Coronary artery (tissue), 2 donors: ENCODE measurements at regions not wholly inside any gene's neighbourhood (a gene's known extent, or its start where the extent isn't known, plus 50 kb on each side); places are given as distances from the start of the nearest gene placed in this dataset.
"Not testable (repeated sequence)": the region's sequence is repeated elsewhere in the genome, so short reads cannot be mapped to it uniquely, and the experiment has no call there.

Experiments used
- DNase-seq: peaks from one replicate; pipeline ENCODE4 v3.0.0-alpha.2; 2017; ENCODE audit warnings: low spot score
- H3K27ac ChIP-seq, 2 donors: fragments of 200-600 bp; sonication (generic); one replicate each; pipeline ENCODE4 v1.5.1; 2016 to 2019
- H3K4me3 ChIP-seq: fragments of 200-600 bp; sonication (generic); 2 replicates; pipeline ENCODE4 v1.5.1; 2016; ENCODE audit warnings: mild to moderate bottlenecking, moderate library complexity
- TF ChIP-seq, protein P1 (sequence below): fragments of 200-600 bp; sonication (generic); IDR thresholded peaks from one replicate; pipeline ENCODE4 v1.5.1; 2019; ENCODE audit warnings: antibody characterized with exemption

DNA sequence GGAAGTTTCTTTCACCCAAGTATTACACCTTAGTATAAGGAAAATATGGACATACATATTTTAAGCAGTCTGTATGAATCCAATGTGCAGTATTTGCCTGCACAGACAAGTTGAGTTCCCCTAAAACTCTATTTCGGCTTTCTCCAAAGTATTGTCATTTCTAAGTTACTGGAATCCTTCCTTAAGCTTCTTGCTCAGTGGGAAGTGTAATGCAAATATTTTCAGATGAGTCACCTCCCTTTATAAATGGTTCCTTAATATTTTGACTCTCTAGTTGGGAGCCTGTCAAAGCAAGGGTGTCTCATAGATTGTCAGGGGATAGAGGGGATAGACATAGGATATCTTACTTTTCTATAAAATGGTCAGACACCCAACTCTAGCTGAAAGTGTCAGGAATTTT lies 178.6 kb downstream of the NAA11 start:
- Histone ChIP-seq H3K4me3 (no peak overlapping the region), H3K27ac (no peak overlapping the region)
- TF ChIP-seq, protein P1, sequence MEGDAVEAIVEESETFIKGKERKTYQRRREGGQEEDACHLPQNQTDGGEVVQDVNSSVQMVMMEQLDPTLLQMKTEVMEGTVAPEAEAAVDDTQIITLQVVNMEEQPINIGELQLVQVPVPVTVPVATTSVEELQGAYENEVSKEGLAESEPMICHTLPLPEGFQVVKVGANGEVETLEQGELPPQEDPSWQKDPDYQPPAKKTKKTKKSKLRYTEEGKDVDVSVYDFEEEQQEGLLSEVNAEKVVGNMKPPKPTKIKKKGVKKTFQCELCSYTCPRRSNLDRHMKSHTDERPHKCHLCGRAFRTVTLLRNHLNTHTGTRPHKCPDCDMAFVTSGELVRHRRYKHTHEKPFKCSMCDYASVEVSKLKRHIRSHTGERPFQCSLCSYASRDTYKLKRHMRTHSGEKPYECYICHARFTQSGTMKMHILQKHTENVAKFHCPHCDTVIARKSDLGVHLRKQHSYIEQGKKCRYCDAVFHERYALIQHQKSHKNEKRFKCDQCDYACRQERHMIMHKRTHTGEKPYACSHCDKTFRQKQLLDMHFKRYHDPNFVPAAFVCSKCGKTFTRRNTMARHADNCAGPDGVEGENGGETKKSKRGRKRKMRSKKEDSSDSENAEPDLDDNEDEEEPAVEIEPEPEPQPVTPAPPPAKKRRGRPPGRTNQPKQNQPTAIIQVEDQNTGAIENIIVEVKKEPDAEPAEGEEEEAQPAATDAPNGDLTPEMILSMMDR: no peak
- DNase-seq: no peak

DNA sequence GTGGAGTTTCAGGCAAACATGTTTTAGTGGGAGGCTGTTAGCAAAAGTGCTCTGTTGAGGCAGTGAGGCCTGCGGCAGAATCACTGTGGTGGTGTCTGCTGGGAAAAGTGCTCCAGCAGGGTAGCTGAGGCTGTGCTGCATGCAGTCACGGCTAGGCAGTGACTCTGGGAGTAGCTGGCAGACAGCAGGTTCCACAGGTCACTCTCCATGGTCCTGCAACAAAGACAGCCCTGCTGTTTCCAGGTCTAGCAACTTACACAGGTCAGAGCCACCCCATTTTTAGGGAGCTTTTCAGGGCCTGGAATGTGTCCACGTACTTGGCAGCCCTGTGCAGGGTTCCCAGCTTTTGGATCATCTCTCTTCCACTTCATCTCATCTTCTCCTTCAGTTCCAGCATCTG lies 184.3 kb downstream of the NAA11 start:
- Histone ChIP-seq H3K4me3 (no peak overlapping the region), H3K27ac (no peak overlapping the region)
- DNase-seq: no peak
- TF ChIP-seq, protein P1: no peak

DNA sequence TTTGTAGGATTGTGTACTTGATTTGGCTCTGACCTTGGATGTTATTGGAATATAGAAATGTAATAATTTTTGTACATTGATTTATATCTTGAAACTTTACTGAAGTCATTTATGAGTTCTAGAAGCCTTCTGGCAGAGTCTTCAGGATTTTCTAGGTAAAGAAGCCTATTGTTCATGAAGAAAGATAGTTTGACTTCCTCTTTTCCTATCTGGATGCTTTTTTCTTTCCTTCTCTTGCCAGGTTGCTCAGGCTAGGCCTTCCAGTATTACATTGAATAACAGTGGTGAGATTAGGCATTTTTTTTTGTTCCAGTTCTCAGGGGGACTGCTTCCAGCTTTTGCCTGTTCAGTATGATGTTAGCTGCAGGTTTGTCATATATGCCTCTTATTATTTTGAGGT lies 191.1 kb downstream of the NAA11 start:
- TF ChIP-seq, protein P1: no peak

DNA sequence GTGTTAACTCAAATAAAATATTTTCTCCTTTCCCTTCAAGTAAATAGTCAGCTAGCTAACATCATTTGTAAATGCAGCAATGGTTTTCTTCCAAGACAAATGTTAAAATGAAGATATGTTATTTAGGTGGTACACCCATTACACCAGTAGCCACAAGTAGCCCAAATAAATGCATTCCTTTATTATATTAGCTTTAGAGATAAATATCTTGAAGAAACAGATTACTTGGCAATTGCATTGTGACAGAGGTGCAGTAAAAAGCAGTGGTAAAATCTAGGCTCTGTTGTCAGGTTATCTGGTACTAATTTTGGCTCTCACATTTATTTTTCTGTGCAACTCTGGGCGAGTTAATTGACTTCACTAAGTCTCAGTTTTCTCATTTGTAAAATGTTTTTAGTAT lies 193.0 kb downstream of the NAA11 start:
- DNase-seq: no peak
- no peak overlapping the region for H3K4me3 ChIP-seq
- H3K27ac ChIP-seq: no peak overlapping the region
- TF ChIP-seq, protein P1: no peak

More for the DNA sequence above, 191.1 kb downstream of the NAA11 start:
- DNase-seq: no peak
- Histone ChIP-seq H3K27ac (no peak overlapping the region), H3K4me3 (no peak overlapping the region)

GRCh38 chr4:79121875-79122358 lies 182.7 kb upstream of the PAQR3 start:
- H3K4me3 ChIP-seq: no peak overlapping the region
- TF ChIP-seq, protein P1: no peak
- no peak overlapping the region for H3K27ac ChIP-seq
- DNase-seq: no peak

DNA sequence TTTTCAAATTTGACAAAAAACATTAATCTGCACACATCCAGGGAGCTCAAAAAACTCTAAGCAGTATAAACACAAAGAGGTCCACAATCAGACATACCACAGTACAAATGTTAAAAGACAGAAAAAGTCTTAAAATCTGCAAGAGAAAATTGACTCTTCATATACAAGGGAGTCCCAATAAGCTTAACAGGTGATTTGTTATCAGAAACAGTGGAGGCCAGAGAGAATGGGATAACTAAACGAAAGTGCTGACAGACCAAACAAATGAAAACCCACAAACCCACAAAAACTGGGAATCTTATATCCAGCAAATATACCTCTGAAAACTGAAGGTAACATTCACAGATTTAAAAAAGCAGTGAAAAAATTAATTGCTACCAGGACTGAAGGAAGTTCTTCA lies 182.0 kb upstream of the PAQR3 start:
- Histone ChIP-seq H3K4me3 (no peak overlapping the region), H3K27ac (no peak overlapping the region)
- DNase-seq: no peak
- TF ChIP-seq, protein P1: no peak

DNA sequence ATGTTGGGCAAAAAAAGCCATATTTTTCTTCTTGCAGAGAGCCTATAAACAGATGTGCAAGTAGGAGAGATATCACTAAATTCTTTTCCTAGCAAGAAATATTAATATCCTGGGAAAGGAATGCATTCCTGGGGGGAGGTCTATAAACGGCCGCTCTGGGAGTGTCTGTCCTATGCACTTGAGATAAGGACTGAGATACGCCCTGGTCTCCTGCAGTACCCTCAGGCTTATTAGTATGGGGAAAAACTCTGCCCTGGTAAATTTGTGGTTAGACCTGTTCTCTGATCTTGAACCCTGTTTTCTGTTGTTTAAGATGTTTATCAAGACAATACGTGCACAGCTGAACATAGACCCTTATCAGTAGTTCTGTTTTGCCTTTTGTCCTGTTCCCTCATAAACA lies 177.8 kb upstream of the PAQR3 start:
- not testable (repeated sequence) for DNase-seq, H3K27ac ChIP-seq, H3K4me3 ChIP-seq

GRCh38 chr4:79107014-79107413 lies 167.8 kb upstream of the PAQR3 start:
- Histone ChIP-seq H3K27ac (no peak overlapping the region), H3K4me3 (no peak overlapping the region)
- TF ChIP-seq, protein P1: no peak
- no peak for DNase-seq
